Muscle of back (tissue), 3 donors: ENCODE measurements at regions not wholly inside any gene's neighbourhood (a gene's known extent, or its start where the extent isn't known, plus 50 kb on each side); places are given as distances from the start of the nearest gene placed in this dataset.
A peak's percentile ranks its signal among the peaks of the same experiment; 100 is the strongest.
"Not testable (repeated sequence)": the region's sequence is repeated elsewhere in the genome, so short reads cannot be mapped to it uniquely, and the experiment has no call there.

ENCODE experiments used
- DNase-seq, 3 donors: peaks; one replicate each; pipeline versions ENCODE4 v3.0.0 to v3.0.0-alpha.2; 2013

GRCh38 chr7:13778967-13779366 lies 210.5 kb downstream of the ETV1 start:
- DNase-seq: no peak

GRCh38 chr7:13790611-13791010 lies 198.9 kb downstream of the ETV1 start:
- DNase-seq: no peak

DNA sequence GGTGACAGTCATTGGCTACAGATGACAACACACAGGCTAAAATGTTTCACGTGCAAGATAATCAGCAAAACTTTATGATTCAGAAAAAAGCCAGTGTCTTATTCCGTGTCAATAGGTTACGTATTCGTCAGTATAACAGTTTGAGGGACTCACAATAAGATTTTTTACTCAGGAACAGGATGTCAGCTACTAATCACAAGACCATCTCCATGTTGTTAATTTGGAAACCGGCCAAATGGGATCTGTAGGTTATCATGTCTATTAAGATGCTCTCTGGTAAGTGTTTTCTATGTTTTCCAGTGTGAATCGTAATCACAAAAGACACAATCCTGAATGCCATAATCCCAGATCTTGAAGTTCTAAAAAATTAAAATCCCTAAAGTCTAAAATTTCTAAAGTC lies 197.3 kb downstream of the ETV1 start:
- no peak for DNase-seq

- no peak for DNase-seq
Observed at GRCh38 chr7:13793926-13794325, 195.5 kb downstream of the ETV1 start.

GRCh38 chr7:13794581-13794980 lies 194.9 kb downstream of the ETV1 start:
- DNase-seq: no peak

- DNase-seq: no peak
Observed at GRCh38 chr7:13797545-13797944, 191.9 kb downstream of the ETV1 start.

GRCh38 chr7:13800694-13801448 lies 188.6 kb downstream of the ETV1 start:
- peak in 2 of 3 donors; percentile 14 to 34 for DNase-seq

DNA sequence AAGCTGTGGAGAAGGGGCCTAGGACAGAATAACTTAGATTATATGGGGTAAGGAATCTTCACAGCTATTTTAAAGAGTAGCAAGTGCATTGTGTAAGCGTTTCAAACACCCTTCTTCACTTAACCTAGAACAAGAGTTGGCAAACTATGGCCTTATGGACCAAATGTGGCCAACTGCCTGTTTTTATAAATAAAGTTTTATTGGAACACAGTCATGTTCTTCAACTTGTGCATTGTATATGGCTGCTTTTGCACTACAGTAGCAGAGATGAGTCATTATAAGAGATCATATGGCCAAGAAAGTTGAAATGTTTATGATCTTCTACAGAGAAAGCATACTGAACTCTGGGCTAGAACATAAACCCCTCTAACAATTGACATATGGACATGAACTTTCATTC lies 187.8 kb downstream of the ETV1 start:
- DNase-seq: no peak

DNA sequence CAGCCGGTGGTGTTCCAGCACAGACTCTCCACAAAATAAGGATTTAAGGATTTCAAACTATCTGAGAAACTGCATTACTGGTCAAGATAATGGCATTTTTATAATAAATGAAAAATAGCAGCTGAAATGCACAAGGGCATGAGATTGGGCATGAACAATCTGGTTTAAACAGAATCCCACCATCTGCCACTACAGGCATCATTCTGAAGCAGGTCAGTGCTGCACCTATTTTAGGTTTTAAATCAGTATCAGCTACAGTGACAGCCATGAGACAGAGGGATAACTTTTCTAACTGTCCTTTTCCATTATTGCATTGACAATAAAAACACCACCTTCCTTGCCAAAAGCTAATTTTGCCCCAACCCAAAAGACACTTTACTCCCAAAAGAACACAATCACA lies 186.8 kb downstream of the ETV1 start:
- DNase-seq: no peak

GRCh38 chr7:13803134-13803533 lies 186.3 kb downstream of the ETV1 start:
- no peak for DNase-seq

DNA sequence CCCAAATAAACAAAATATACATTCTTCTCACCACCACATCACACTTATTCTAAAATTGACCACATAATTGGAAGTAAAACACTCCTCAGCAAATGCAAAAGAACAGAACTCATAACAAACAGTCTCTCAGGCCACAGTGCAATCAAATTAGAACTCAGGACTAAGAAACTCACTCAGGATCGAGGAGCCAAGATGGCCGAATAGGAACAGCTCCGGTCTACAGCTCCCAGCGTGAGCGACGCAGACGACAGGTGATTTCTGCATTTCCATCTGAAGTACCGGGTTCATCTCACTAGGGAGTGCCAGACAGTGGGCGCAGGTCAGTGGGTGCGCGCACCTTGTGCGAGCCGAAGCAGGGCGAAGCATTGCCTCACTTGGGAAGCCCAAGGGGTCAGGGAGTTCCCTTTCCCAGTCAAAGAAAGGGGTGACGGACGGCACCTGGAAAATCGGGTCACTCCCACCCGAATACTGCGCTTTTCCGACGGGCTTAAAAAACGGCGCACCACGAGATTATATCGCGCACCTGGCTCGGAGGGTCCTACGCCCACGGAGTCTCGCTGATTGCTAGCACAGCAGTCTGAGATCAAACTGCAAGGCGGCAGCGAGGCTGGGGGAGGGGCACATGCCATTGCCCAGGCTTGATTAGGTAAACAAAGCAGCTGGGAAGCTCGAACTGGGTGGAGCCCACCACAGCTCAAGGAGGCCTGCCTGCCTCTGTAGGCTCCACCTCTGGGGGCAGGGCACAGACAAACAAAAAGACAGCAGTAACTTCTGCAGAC lies 183.2 kb downstream of the ETV1 start:
- DNase-seq: not testable (repeated sequence)

- not testable (repeated sequence) for DNase-seq
Observed at GRCh38 chr7:13817230-13817629, 172.2 kb downstream of the ETV1 start.

GRCh38 chr7:13821152-13821787 lies 168.2 kb downstream of the ETV1 start:
- DNase-seq: peak in 1 of 3 donors; percentile 17

DNA sequence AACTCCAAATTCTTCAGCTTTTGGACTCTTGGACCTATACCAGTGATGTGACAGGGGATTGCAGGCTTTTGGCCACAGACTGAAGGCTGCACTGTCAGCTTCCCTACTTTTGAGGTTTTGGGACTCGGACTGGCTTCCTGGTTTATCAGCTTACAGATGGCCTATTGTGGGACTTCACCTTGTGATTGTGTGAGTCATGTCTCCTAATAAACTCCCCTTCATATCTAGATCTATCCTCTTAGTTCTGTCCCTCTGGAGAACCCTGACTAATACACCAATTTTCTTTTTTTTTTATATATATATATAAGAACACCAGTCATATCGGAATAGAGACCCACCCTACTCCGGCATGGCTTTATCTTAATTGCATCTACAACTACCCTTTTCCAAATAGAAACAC lies 166.8 kb downstream of the ETV1 start:
- DNase-seq: no peak

DNA sequence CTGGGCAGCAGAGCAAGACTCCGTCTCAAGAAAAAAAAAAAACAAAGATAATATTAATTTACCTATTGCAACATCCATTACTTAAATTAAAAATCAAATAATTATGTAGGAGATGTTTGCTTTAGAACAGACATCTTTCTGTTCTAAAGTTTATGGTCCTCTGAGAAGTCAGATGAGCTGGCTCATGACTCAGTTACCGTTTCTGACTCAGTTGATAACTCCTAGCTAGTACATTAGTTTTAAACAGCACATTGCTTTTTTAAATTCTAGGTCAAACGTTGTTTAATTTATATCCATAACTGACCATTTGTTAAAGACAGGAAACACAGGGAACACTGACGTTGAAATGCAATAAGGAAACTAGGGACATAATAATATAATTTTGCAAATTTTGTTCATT lies 162.7 kb downstream of the ETV1 start:
- no peak for DNase-seq

DNA sequence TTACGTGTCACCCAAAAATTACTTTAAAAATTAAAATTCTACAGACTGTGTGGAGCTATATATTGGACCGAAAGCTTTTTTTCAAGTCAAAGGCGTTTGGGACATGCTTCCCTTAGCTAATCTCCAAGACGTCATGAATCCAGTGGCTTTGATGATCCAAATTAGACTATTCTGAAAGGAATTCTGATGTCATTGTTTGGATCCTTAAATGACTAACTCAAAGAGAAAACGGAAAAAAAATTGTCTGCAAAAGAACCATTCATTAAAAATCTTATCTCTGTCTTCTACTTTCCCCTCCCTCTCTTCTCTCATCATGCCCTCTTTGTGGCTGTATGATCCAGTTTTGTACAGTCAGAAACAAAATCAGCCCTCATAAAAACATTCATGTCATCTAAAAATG lies 161.8 kb downstream of the ETV1 start:
- DNase-seq: no peak

GRCh38 chr7:13829231-13829630 lies 160.2 kb downstream of the ETV1 start:
- DNase-seq: no peak

DNA sequence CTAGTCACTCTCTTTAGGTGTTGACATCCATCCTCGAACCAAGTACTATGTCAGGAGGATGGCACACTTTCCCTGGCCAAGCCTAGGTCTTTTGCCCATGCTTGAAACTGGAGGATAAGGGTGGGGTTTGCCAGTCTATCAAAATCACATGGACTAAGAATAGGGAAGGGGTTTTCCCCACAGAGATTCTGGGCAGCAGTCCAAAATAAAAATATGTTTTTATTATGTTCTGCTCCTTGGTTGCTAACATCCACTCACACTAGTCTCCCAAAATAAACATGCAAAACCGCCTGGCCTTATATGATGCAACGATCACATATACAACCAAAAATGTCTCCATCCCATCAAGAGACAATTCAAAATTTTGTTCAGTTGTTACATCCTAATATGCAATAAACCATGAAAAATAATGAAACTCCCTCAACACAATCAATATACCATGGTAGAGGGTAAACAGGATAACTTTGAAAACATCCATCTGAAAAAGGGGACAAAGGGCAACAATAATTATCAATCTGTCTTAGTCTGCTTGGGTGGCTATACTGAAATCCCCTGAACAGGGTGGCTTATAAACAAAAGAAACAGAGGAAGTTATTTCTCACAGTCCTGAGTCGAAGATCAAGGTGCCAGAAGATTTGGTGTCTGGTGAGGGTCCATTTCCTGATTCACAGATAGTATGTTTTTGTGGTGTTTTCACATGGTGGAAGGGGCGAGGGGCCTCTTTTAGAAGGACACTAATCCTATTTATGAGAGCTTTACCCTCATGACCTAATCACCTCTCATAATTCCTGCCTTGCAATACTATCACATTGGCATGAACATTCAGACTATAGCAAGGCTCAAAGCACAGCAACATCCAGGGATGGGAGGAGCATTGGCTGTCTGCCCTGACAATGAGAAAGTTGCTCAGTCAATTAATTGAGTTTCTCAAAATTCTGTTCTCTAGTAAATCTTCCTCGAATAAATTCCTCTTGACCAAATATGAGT lies 159.3 kb downstream of the ETV1 start:
- DNase-seq: peak; percentile 31 to 57 (median 47)

GRCh38 chr7:13832346-13832745 lies 157.1 kb downstream of the ETV1 start:
- no peak for DNase-seq

GRCh38 chr7:13834328-13834761 lies 155.1 kb downstream of the ETV1 start:
- DNase-seq: no peak

DNA sequence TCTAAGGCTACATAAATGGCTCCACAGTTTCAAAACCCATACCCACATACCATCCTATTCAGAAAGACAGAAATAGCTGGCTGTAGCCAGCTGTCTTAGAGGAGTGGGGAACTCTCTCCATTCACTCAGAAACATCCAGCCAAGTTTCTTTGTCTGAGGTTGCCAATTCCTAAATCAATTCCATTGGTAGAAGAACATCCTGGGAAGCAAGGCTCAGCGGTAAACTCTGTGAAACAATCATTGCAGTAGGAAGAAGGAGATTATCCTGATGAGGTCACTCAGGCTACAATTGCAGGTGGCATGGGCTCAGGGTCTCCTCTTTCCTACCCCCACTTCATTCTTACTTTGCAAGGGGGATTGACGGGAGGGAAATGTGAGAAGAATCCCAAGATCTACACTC lies 154.0 kb downstream of the ETV1 start:
- DNase-seq: no peak

- DNase-seq: no peak
Observed at GRCh38 chr7:13839063-13839462, 150.4 kb downstream of the ETV1 start.
